Hypothalamus (tissue), 51 donors: ENCODE measurements at regions not wholly inside any gene's neighbourhood (a gene's known extent, or its start where the extent isn't known, plus 50 kb on each side); places are given as distances from the start of the nearest gene placed in this dataset.

Experiments used
- DNase-seq, 51 donors: peaks; one replicate each; lab custom pipeline; 2025; lab: John Stamatoyannopoulos, UW

- no peak for DNase-seq
Measured at GRCh38 chr5:163619951-163620350, 114.5 kb downstream of the MAT2B start.

DNA sequence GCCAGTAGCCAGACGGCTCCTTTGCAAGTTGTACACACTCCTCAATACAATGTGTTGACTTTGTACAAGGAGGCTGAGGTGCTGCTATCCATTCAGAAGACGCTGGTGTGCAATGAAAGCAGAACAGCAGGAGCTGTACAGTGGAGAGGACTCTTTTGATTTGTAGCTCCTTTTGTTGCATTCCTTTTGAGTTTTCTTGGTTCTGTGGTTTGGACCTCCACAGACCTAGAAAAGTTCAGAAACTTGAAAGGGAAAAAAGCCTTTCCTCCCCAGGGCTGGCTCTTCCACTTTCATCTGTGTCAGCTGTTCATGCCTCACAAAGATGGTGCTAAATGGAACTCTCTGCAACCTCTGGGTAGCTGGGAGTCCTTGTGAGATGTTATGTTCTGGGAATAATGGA lies 117.4 kb downstream of the MAT2B start:
- DNase-seq, result no peak

DNA sequence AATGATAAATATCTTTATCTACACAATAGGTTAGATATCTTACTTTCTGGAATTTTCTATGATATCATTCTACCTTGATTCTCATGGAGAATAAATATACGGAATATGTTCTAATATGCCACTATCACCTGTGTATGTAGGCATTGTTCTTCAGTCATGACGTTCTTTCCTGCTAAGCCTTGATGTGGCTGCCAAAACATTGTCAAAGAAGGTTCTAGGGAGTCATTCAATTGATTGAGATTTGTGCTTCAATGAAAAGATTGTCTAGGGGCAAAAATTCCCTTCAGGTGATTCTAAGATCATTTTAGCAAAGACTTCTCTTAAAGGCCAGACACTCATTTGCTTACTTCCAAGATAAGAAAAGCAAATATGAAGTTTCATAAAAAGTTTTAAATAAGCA lies 118.1 kb downstream of the MAT2B start:
- no peak for DNase-seq

GRCh38 chr5:163623986-163624385 lies 118.6 kb downstream of the MAT2B start:
- DNase-seq, result no peak

DNA sequence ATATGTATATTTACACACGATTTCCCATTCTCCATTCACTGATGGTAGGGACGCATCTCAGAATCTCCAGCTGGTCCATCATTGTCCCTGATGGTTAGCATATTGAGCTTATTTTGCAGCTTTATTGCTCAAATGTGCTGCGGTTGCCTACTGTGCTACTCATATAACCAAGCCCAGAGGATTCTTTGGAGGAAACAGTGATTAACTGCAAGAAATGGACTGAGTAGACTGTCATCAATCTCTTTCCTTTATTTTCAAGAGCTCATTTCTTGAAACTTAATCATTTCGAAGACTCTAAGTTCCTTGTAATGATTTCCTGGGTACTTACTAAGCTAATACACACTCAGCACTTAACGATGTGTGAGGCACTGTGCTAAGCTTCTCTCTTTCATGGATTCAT lies 119.0 kb downstream of the MAT2B start:
- DNase-seq, result no peak

- DNase-seq, result no peak
Measured at GRCh38 chr5:163626904-163627434, 121.5 kb downstream of the MAT2B start.

DNA sequence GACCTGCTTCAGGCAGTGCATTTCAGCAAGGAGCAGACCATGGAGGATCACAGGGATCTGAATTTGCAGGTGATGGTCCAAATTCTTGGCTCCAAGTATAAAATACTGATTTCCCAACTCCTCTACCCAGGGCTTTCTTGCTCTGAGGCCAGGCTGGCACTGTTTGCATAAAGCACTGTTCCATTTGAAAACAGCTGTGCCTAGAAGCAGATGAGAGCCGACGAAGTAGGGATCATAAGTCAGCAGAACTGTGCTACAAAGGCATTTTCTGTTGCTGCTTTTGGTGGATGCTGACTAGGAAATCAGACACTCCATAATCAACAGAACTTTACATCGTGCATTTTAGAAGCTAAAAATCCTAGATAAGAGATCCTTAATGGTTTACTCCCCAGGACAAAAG lies 126.4 kb downstream of the MAT2B start:
- DNase-seq, result no peak

GRCh38 chr5:163633926-163634460 lies 128.6 kb downstream of the MAT2B start:
- DNase-seq, result no peak

DNA sequence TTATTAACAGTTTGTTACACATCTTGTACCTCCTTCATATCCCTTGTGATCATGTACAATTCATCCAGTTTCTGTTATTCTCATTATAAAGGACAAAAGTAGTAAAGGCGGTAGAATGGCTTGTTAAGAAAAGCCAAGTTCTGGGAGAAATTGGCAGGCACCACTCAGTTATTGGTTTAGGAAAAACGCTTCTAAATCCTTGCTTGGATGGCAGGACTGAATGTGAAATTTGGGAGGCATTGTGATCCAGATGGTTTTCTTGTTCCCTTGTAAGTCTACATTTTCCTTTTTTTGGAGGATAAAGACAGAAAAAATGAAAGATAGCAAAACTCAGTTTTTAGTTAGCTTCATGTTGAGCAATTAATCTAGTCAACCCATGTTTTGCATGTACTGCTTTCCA lies 130.2 kb downstream of the MAT2B start:
- DNase-seq, result no peak

- DNase-seq, result no peak
Measured at GRCh38 chr5:163642904-163643303, 137.5 kb downstream of the MAT2B start.

GRCh38 chr5:163645421-163646416 lies 140.3 kb downstream of the MAT2B start:
- no peak for DNase-seq

- no peak for DNase-seq
Measured at GRCh38 chr5:163649514-163649913, 144.1 kb downstream of the MAT2B start.

- no peak for DNase-seq
Measured at GRCh38 chr5:163653526-163653925, 148.1 kb downstream of the MAT2B start.

DNA sequence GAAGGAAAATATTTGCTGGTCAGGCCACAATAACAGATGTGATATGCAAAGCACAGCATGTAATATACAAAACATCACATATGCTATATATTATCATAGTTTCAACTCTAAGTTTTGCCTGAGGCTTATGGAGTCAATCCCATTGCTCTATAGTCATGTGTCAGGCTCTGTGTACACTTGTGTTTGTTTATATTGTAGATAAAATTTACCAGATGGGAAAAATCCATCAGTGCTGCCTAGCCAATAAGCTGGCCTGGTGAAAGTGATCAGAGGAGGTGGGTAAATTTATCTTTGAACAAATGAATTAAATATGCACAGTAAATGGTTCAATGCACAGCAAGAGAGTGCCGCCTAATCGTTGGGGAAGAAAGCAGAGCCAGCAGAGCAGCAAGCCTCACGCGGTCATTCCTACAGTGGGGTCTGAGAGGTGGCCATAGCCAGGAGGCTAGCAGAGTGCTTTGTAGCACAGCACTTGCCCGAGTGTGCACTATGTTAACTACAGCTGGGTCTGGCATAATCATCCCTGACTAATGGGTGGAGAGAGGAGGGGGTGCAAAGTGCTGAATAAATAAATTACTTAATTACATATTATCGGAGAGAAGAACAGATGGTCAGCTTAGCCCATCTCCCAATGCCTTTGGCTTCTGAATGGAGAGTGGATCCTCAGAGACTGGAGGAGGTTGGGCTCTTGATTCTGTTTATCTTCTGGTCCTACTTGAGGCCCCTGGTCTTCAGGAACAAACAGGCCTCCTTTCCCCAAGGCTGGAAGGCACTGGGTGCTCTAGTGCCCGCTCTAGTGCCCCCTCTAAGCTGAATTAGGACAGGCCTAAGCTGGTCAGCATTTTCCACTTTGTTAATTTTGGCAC lies 153.5 kb downstream of the MAT2B start:
- DNase-seq, result no peak

DNA sequence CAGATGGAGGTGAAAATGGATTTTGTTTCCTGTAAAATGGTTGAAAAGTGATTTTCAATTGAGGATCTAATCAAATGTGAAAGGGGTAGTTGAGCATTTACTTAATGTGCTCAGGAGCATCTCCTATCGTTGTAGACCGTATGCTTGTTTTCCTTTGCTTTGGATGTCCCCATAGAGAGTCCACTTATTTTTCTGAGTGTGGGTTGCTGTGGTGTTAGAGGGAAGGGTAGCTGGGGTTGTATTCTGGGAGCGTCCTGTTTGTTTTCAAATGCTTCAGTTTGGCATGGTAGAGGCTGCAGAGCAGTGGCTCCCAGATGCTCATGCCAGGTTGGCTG lies 154.1 kb downstream of the MAT2B start:
- no peak for DNase-seq

GRCh38 chr5:163660486-163660885 lies 155.1 kb downstream of the MAT2B start:
- no peak for DNase-seq

DNA sequence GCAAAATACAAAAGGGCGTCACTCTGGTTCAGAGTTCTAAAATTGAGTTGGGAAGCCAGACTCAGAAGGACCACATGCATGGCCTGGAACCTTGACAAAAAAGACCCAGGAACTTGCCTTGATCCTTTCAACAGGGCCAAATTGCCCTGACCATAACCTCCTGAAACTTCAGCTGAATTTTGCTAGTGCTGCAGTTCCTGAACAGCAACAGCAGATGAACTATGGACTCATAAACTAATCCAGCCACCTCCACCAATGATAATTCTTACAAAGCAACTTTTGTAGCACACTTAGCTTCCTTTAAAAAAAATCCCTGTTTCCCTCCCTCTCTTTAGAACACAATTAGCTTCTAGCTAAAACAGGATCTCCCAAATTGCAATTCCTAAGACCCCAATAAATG lies 155.9 kb downstream of the MAT2B start:
- DNase-seq, result no peak

GRCh38 chr5:163670036-163670435 lies 164.6 kb downstream of the MAT2B start:
- DNase-seq, result no peak

- DNase-seq, result no peak
Measured at GRCh38 chr5:163677092-163677491, 171.7 kb downstream of the MAT2B start.

DNA sequence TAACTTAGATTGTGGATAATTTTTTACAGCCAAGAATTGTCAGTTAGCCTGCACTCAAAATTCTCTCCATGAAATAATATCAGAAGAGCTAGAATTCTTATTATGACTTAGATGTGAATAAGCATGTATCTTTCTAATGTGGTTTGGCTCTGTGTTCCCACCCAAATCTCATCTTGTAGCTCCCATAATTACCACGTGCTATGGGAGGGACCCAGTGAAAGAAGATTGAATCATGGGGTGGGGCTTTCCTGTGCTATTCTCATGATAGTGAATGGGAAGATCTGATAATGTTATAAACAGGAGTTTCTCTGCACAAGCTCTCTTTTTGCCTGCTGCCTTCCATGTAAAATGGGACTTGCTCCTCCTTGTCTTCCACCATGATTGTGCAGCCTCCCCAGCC lies 176.8 kb downstream of the MAT2B start:
- DNase-seq, result no peak

- no peak for DNase-seq
Measured at GRCh38 chr5:163687414-163687813, 182.0 kb downstream of the MAT2B start.
